CD14-positive monocyte (primary cell): ENCODE measurements at regions not wholly inside any gene's neighbourhood (a gene's known extent, or its start where the extent isn't known, plus 50 kb on each side); places are given as distances from the start of the nearest gene placed in this dataset.

Experiments used
- DNase-seq, 3 donors: peaks; one replicate each; pipeline ENCODE4 v3.0.0-alpha.2; 2011 to 2022
- H2AFZ ChIP-seq: 2 replicates; pipeline ENCODE4 v1.6.0; 2012; ENCODE audit warnings: mild to moderate bottlenecking, low read depth, low read length, inconsistent platforms; ENCODE audit not compliant: insufficient read depth, poor library complexity, severe bottlenecking
- H3K27ac ChIP-seq, 2 donors: 1 replicate in 1 of 2; 2 replicates in 1 of 2; pipeline ENCODE4 v1.5.1; 2012 to 2013; ENCODE audit warnings: low read length in 2 of 2, control low read depth in 1 of 2, inconsistent platforms in 1 of 2, low read depth in 1 of 2, mild to moderate bottlenecking in 1 of 2
- H3K27me3 ChIP-seq, 2 donors: one replicate each; pipeline versions ENCODE4 v1.6.0 to v1.6.1; 2011 to 2013; ENCODE audit warnings: low read length in 2 of 2; ENCODE audit not compliant: control insufficient read depth in 2 of 2, insufficient read depth in 2 of 2
- H3K36me3 ChIP-seq, 2 donors: replicated peaks in 1 of 2; 1 replicate in 1 of 2; 2 replicates in 1 of 2; pipeline versions ENCODE4 v1.5.1 to v1.6.1; 2012 to 2013; ENCODE audit warnings: low read length in 2 of 2, control low read depth in 1 of 2, inconsistent platforms in 1 of 2, mild to moderate bottlenecking in 1 of 2; ENCODE audit not compliant: insufficient read depth in 2 of 2, control insufficient read depth in 1 of 2
- H3K4me1 ChIP-seq, 2 donors: 1 replicate in 1 of 2; 2 replicates in 1 of 2; pipeline versions ENCODE4 v1.5.1 to v1.6.1; 2012 to 2013; ENCODE audit warnings: low read length in 2 of 2, control low read depth in 1 of 2, inconsistent platforms in 1 of 2, mild to moderate bottlenecking in 1 of 2, moderate library complexity in 1 of 2; ENCODE audit not compliant: insufficient read depth in 2 of 2, control insufficient read depth in 1 of 2
- H3K4me2 ChIP-seq: replicated peaks from 2 replicates; pipeline ENCODE3; 2012; ENCODE audit warnings: low read length, moderate library complexity, mild to moderate bottlenecking; ENCODE audit not compliant: poor library complexity, severe bottlenecking; ENCODE audit errors: extremely low read depth
- H3K4me3 ChIP-seq, 3 experiments: fragments of 200-600 bp in 1 of 3; sonication (generic) in 1 of 3; replicated peaks in 1 of 3; 1 replicate in 2 of 3; 2 replicates in 1 of 3; pipeline ENCODE4 v1.5.1; 2011 to 2013; ENCODE audit warnings: low read length in 3 of 3, mild to moderate bottlenecking in 3 of 3, control low read depth in 2 of 3, low read depth in 2 of 3, inconsistent platforms in 1 of 3, moderate library complexity in 1 of 3
- H3K79me2 ChIP-seq: 2 replicates; pipeline ENCODE4 v1.6.0; 2012; ENCODE audit warnings: mild to moderate bottlenecking, control low read depth, inconsistent platforms, low read length, moderate library complexity; ENCODE audit not compliant: insufficient read depth
- H3K9ac ChIP-seq: 2 replicates; pipeline ENCODE4 v1.6.0; 2017; ENCODE audit warnings: low read length, mild to moderate bottlenecking; ENCODE audit not compliant: insufficient read depth, poor library complexity, severe bottlenecking
- H3K9me3 ChIP-seq, 2 donors: replicated peaks in 1 of 2; 1 replicate in 1 of 2; 2 replicates in 1 of 2; pipeline versions ENCODE4 v1.5.1 to v1.6.1; 2012 to 2013; ENCODE audit warnings: low read length in 2 of 2, control low read depth in 1 of 2; ENCODE audit not compliant: control insufficient read depth in 1 of 2, insufficient read depth in 1 of 2
- H4K20me1 ChIP-seq: 2 replicates; pipeline ENCODE4 v1.6.0; 2012; ENCODE audit warnings: mild to moderate bottlenecking, low read length, control low read depth, moderate library complexity; ENCODE audit not compliant: insufficient read depth
- H3K27ac Mint-ChIP-seq, 7 donors: one replicate each; pipeline ENCODE4 v1.8.0; 2020; ENCODE audit warnings: mild to moderate bottlenecking in 7 of 7, mixed read lengths in 7 of 7, moderate library complexity in 6 of 7, inconsistent platforms in 2 of 7
- H3K27me3 Mint-ChIP-seq, 3 donors: one replicate each; pipeline ENCODE4 v1.8.0; 2021 to 2022; ENCODE audit warnings: low read depth in 3 of 3, mild to moderate bottlenecking in 3 of 3, mixed read lengths in 3 of 3, moderate library complexity in 3 of 3, inconsistent platforms in 1 of 3
- H3K36me3 Mint-ChIP-seq, 2 donors: one replicate each; pipeline ENCODE4 v1.8.0; 2020; ENCODE audit warnings: mixed read lengths in 2 of 2, inconsistent platforms in 1 of 2, mild to moderate bottlenecking in 1 of 2
- H3K4me1 Mint-ChIP-seq: one replicate; pipeline ENCODE4 v1.8.0; 2020; ENCODE audit warnings: mild to moderate bottlenecking, mixed read lengths
- H3K4me3 Mint-ChIP-seq, 2 donors: one replicate each; pipeline ENCODE4 v1.8.0; 2020; ENCODE audit warnings: mild to moderate bottlenecking in 2 of 2, mixed read lengths in 2 of 2, moderate library complexity in 1 of 2
- H3K9me3 Mint-ChIP-seq, 7 donors: one replicate each; pipeline ENCODE4 v1.8.0; 2020 to 2022; ENCODE audit warnings: mixed read lengths in 7 of 7, mild to moderate bottlenecking in 6 of 7, moderate library complexity in 6 of 7, inconsistent platforms in 2 of 7
- CTCF ChIP-seq: fragments of 200-600 bp; IDR thresholded peaks from one replicate; pipeline ENCODE4 v1.8.0; 2022; ENCODE audit warnings: antibody characterized with exemption, mild to moderate bottlenecking
- WGBS: methylation state at CpG from one replicate; pipeline ENCODE4 v1.1.5; 2013; ENCODE audit warnings: missing lambda C conversion rate; ENCODE audit not compliant: insufficient coverage; 5-methylcytosine and 5-hydroxymethylcytosine counted together
- intact Hi-C, 2 donors: fragments of 100-400 bp; cut with micrococcal nuclease; formaldehyde crosslinking; loops; one replicate each; pipeline versions ENCODE4 v1.15.0 to v1.15.1; 2023

- Mint-ChIP-seq H3K27me3 (no peaks in the 10 kb centered on the region), H3K4me1 (no peaks in the 10 kb centered on the region), H3K9me3 (peaks cover 0 to 5% (median 0%) of the 10 kb centered on the region in 7 donors), H3K4me3 (no peak overlapping the region), H3K36me3 (no peaks in the 10 kb centered on the region), H3K27ac (no peak overlapping the region)
- no peak for DNase-seq
- Histone ChIP-seq H3K79me2 (no peaks in the 10 kb centered on the region), H4K20me1 (no peaks in the 10 kb centered on the region), H3K4me2 (no peak overlapping the region), H3K27me3 (no peaks in the 10 kb centered on the region), H3K4me3 (no peak overlapping the region), H3K9ac (no peak overlapping the region), H3K4me1 (no peaks in the 10 kb centered on the region), H3K36me3 (no peaks in the 10 kb centered on the region), H3K27ac (no peak overlapping the region), H3K9me3 (no peaks in the 10 kb centered on the region), H2AFZ (no peak overlapping the region)
- TF ChIP-seq CTCF: no peak
- WGBS: no CpG with 5 or more reads among the region's 1 CpG
- intact Hi-C loops: no loop called here
Observed at GRCh38 chr17:72060084-72060483, 60.7 kb upstream of the SOX9 start.

DNA sequence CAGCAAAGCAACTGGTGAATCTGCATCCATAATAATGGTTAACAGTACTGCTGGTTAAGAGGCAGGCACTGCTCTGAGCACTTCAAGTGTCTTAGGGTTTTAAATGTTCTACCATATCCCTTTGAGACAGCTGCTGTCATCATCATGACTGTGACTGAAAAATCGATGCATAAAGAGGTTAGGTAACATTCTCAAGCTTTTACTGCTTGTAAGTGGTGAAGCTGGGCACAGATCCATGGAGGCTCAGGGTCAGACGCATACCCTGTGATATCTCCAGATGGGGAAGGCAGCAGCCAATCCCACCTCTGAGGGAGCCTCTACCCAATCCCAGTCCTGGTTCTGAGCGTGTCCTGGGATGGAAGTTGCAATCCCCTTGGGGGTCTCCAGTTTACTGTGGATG lies 57.6 kb upstream of the SOX9 start:
- intact Hi-C loops: no loop called here
- no peaks in the 10 kb centered on the region for H3K36me3 Mint-ChIP-seq
- H3K9me3 ChIP-seq: no peaks in the 10 kb centered on the region
- no peaks in the 10 kb centered on the region for H3K79me2 ChIP-seq
- H3K4me2 ChIP-seq: no peak overlapping the region
- H3K27ac ChIP-seq: no peak overlapping the region
- H2AFZ ChIP-seq: no peak overlapping the region
- no peak overlapping the region for H3K9ac ChIP-seq
- no peak for TF ChIP-seq CTCF
- H4K20me1 ChIP-seq: no peaks in the 10 kb centered on the region
- no peaks in the 10 kb centered on the region for H3K4me1 Mint-ChIP-seq
- H3K4me3 ChIP-seq: no peak overlapping the region
- DNase-seq: no peak
- peaks cover 0 to 9% (median 5%) of the 10 kb centered on the region in 7 donors for H3K9me3 Mint-ChIP-seq
- H3K27ac Mint-ChIP-seq: no peak overlapping the region
- no peaks in the 10 kb centered on the region for H3K36me3 ChIP-seq
- no peaks in the 10 kb centered on the region for H3K4me1 ChIP-seq
- peaks cover 0 to 4% (median 3%) of the 10 kb centered on the region in 3 donors for H3K27me3 Mint-ChIP-seq
- 100% methylated on average over 3 of the region's 3 CpGs for WGBS
- no peak overlapping the region for H3K4me3 Mint-ChIP-seq
- no peaks in the 10 kb centered on the region for H3K27me3 ChIP-seq
